Right lobe of liver (tissue), 4 donors: ENCODE measurements at regions not wholly inside any gene's neighbourhood (a gene's known extent, or its start where the extent isn't known, plus 50 kb on each side); places are given as distances from the start of the nearest gene placed in this dataset.

ENCODE experiments used
- POLR2A ChIP-seq: fragments of 450-650 bp; IDR thresholded peaks from one replicate; pipeline ENCODE4 v1.6.1; 2017; ENCODE audit warnings: antibody characterized with exemption, mild to moderate bottlenecking
- TF ChIP-seq, protein P1 (sequence below), 4 donors: fragments of 200-600 bp in 3 of 4; fragments of 450-650 bp in 1 of 4; IDR thresholded peaks; one replicate each; pipeline versions ENCODE4 v1.5.1 to v1.8.0; 2016 to 2022; ENCODE audit warnings: antibody characterized with exemption in 4 of 4, mild to moderate bottlenecking in 2 of 4
- donor health status: DM: no; HTN: no; CAD: no.
- donor health status: DM: no; HTN: no; CAD: no.
- donor health status: DM: no; HTN: yes; CAD: no.

DNA sequence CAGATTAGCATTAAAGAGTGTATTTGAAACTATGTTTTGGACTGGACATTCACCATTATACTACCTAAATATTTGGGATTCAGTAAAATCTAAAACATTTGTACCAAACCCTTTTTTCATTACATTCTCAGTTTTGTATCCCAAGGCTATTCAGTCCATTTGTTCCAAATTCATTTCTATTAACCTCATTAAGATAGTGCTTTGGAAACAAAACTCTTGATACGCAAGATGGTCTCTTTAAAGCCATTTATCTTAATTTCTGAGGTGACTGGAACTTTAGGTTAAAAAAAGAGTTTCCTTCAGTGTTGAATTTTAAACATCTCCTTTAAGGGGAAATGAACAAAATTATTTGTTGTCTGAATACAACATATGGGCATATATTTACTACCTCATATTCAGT lies 702.5 kb upstream of the GRAMD2B start:
- TF ChIP-seq, protein P1, sequence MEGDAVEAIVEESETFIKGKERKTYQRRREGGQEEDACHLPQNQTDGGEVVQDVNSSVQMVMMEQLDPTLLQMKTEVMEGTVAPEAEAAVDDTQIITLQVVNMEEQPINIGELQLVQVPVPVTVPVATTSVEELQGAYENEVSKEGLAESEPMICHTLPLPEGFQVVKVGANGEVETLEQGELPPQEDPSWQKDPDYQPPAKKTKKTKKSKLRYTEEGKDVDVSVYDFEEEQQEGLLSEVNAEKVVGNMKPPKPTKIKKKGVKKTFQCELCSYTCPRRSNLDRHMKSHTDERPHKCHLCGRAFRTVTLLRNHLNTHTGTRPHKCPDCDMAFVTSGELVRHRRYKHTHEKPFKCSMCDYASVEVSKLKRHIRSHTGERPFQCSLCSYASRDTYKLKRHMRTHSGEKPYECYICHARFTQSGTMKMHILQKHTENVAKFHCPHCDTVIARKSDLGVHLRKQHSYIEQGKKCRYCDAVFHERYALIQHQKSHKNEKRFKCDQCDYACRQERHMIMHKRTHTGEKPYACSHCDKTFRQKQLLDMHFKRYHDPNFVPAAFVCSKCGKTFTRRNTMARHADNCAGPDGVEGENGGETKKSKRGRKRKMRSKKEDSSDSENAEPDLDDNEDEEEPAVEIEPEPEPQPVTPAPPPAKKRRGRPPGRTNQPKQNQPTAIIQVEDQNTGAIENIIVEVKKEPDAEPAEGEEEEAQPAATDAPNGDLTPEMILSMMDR (IDR thresholded peaks at IDR 0.05): no peak
- TF ChIP-seq POLR2A: no peak
